ENCODE measurements at regions not wholly inside any gene's neighbourhood (a gene's known extent, or its start where the extent isn't known, plus 50 kb on each side); places are given as distances from the start of the nearest gene placed in this dataset.

- TF ChIP-seq USF1 (IDR thresholded peaks at IDR 0.05): no peak
Observed at GRCh38 chr2:7803515-7803914, 878.3 kb upstream of the ID2 start.

- TF ChIP-seq CREB1 (IDR thresholded peaks at IDR 0.05; ENCODE audit: low read depth) (no peak), TAF1 (IDR thresholded peaks at IDR 0.05; ENCODE audit: low read depth) (no peak), TCF12 (IDR thresholded peaks at IDR 0.05; ENCODE audit: low read depth) (no peak), ZBTB7A (IDR thresholded peaks at IDR 0.05; ENCODE audit: low read depth) (no peak), FOXM1 (IDR thresholded peaks at IDR 0.05; ENCODE audit: borderline replicate concordance, low read depth) (no peak), NFIC (IDR thresholded peaks at IDR 0.05) (no peak), YY1 (IDR thresholded peaks at IDR 0.05; ENCODE audit: low read depth) (no peak), CEBPB (IDR thresholded peaks at IDR 0.05) (no peak), REST (IDR thresholded peaks at IDR 0.05; ENCODE audit: low read depth) (no peak), USF1 (IDR thresholded peaks at IDR 0.05) (no peak), EGR1 (IDR thresholded peaks at IDR 0.05) (no peak), MAX (IDR thresholded peaks at IDR 0.05) (no peak), EP300 (IDR thresholded peaks at IDR 0.05; ENCODE audit: borderline replicate concordance) (no peak), RAD21 (IDR thresholded peaks at IDR 0.05; ENCODE audit: low read depth) (no peak), TEAD4 (IDR thresholded peaks at IDR 0.05) (no peak)
Observed at GRCh38 chr2:7809640-7810039, 872.2 kb upstream of the ID2 start.

- TF ChIP-seq CREB1 (IDR thresholded peaks at IDR 0.05; ENCODE audit: low read depth) (no peak), MAX (IDR thresholded peaks at IDR 0.05) (no peak), USF1 (IDR thresholded peaks at IDR 0.05) (no peak), EP300 (IDR thresholded peaks at IDR 0.05; ENCODE audit: borderline replicate concordance) (no peak), FOXM1 (IDR thresholded peaks at IDR 0.05; ENCODE audit: borderline replicate concordance, low read depth) (no peak), EGR1 (IDR thresholded peaks at IDR 0.05) (no peak)
Observed at GRCh38 chr2:7811073-7811472, 870.8 kb upstream of the ID2 start.

- TF ChIP-seq CEBPB (IDR thresholded peaks at IDR 0.05) (no peak), NFIC (IDR thresholded peaks at IDR 0.05) (no peak), MAX (IDR thresholded peaks at IDR 0.05) (no peak), EGR1 (IDR thresholded peaks at IDR 0.05) (no peak), ZBTB7A (IDR thresholded peaks at IDR 0.05; ENCODE audit: low read depth) (no peak), EP300 (IDR thresholded peaks at IDR 0.05; ENCODE audit: borderline replicate concordance) (no peak), RAD21 (IDR thresholded peaks at IDR 0.05; ENCODE audit: low read depth) (no peak), CREB1 (IDR thresholded peaks at IDR 0.05; ENCODE audit: low read depth) (no peak), TAF1 (IDR thresholded peaks at IDR 0.05; ENCODE audit: low read depth) (no peak), REST (IDR thresholded peaks at IDR 0.05; ENCODE audit: low read depth) (no peak), FOXM1 (IDR thresholded peaks at IDR 0.05; ENCODE audit: borderline replicate concordance, low read depth) (no peak), TEAD4 (IDR thresholded peaks at IDR 0.05) (no peak), YY1 (IDR thresholded peaks at IDR 0.05; ENCODE audit: low read depth) (no peak), TCF12 (IDR thresholded peaks at IDR 0.05; ENCODE audit: low read depth) (no peak), USF1 (IDR thresholded peaks at IDR 0.05) (no peak)
Observed at GRCh38 chr2:7812231-7812995, 869.4 kb upstream of the ID2 start.
